Left lung (tissue), 4 donors: ENCODE measurements at regions not wholly inside any gene's neighbourhood (a gene's known extent, or its start where the extent isn't known, plus 50 kb on each side); places are given as distances from the start of the nearest gene placed in this dataset.

Experiments used
- ATAC-seq: fragments of 200-7000 bp; cut with Tn5 transposase; one replicate; pipeline ENCODE4 v1.9.1; 2020; ENCODE audit warnings: moderate library complexity
- DNase-seq, 4 donors: peaks; one replicate each; pipeline ENCODE4 v3.0.0-alpha.2; 2013 to 2020
- H3K27ac ChIP-seq, 2 donors: fragments of 200-600 bp; sonication (generic) in 1 of 2; one replicate each; pipeline versions ENCODE4 v1.5.0 to v1.8.0; 2020 to 2021
- H3K27me3 ChIP-seq, 2 donors: fragments of 200-600 bp; sonication (generic) in 1 of 2; one replicate each; pipeline versions ENCODE4 v1.5.0 to v1.8.0; 2020 to 2021
- H3K36me3 ChIP-seq, 2 donors: fragments of 200-600 bp; sonication (generic) in 1 of 2; one replicate each; pipeline versions ENCODE4 v1.5.0 to v1.8.0; 2020 to 2021
- H3K4me1 ChIP-seq, 2 donors: fragments of 200-600 bp; one replicate each; pipeline ENCODE4 v1.8.0; 2021
- H3K4me3 ChIP-seq, 2 donors: fragments of 200-600 bp; sonication (generic) in 1 of 2; one replicate each; pipeline versions ENCODE4 v1.5.0 to v1.8.0; 2020 to 2021; ENCODE audit warnings: mild to moderate bottlenecking in 1 of 2
- H3K9me3 ChIP-seq, 2 donors: fragments of 200-600 bp; sonication (generic) in 1 of 2; one replicate each; pipeline versions ENCODE4 v1.5.0 to v1.8.0; 2020 to 2021
- CTCF ChIP-seq, 2 donors: fragments of 200-600 bp; sonication (generic) in 1 of 2; IDR thresholded peaks; one replicate each; pipeline versions ENCODE4 v1.5.0 to v1.8.0; 2021; ENCODE audit warnings: antibody characterized with exemption in 2 of 2
- intact Hi-C, 2 donors: fragments of 100-400 bp; cut with DNase I; formaldehyde crosslinking; loops; one replicate each; pipeline versions ENCODE4 v1.11.2 to v1.14.2; 2022
- donor health status: DM: no; HTN: yes; CAD: no.
- donor health status: DM: no; HTN: no; CAD: no.

- intact Hi-C loops, result no loop called here
- no peak overlapping the region for H3K4me3 ChIP-seq
- no peaks in the 10 kb centered on the region for H3K4me1 ChIP-seq
- no peak for TF ChIP-seq CTCF (IDR thresholded peaks at IDR 0.05)
- no peak for ATAC-seq
- DNase-seq, result no peak
- H3K9me3 ChIP-seq, result no peaks in the 10 kb centered on the region
- no peaks in the 10 kb centered on the region for H3K36me3 ChIP-seq
- no peak overlapping the region for H3K27ac ChIP-seq
- H3K27me3 ChIP-seq, result no peaks in the 10 kb centered on the region
Observed at GRCh38 chr13:53142306-53142705, 113.7 kb downstream of the OLFM4 start.

GRCh38 chr13:53143757-53144339 lies 115.2 kb downstream of the OLFM4 start:
- H3K4me3 ChIP-seq, result no peak overlapping the region
- DNase-seq (no peak), ATAC-seq (no peak)
- no peaks in the 10 kb centered on the region for H3K4me1 ChIP-seq
- H3K27me3 ChIP-seq, result no peaks in the 10 kb centered on the region
- no peak overlapping the region for H3K27ac ChIP-seq
- no peak for TF ChIP-seq CTCF (IDR thresholded peaks at IDR 0.05)
- intact Hi-C loops, result no loop called here
- H3K9me3 ChIP-seq, result no peaks in the 10 kb centered on the region
- no peaks in the 10 kb centered on the region for H3K36me3 ChIP-seq

- Histone ChIP-seq H3K4me3 (no peak overlapping the region), H3K9me3 (no peaks in the 10 kb centered on the region), H3K27ac (no peak overlapping the region), H3K4me1 (no peaks in the 10 kb centered on the region), H3K27me3 (no peaks in the 10 kb centered on the region), H3K36me3 (no peaks in the 10 kb centered on the region)
- intact Hi-C loops, result no loop called here
- DNase-seq, result no peak
- TF ChIP-seq CTCF (IDR thresholded peaks at IDR 0.05), result no peak
- no peak for ATAC-seq
Observed at GRCh38 chr13:53144826-53145225, 116.2 kb downstream of the OLFM4 start.

GRCh38 chr13:53150568-53150967 lies 122.0 kb downstream of the OLFM4 start:
- Histone ChIP-seq H3K36me3 (no peaks in the 10 kb centered on the region), H3K4me1 (no peaks in the 10 kb centered on the region), H3K27me3 (peaks cover 0 to 13% of the 10 kb centered on the region in 2 donors), H3K9me3 (no peaks in the 10 kb centered on the region), H3K4me3 (no peak overlapping the region), H3K27ac (no peak overlapping the region)
- ATAC-seq (no peak), DNase-seq (no peak)
- TF ChIP-seq CTCF (IDR thresholded peaks at IDR 0.05), result no peak
- intact Hi-C loops, result no loop called here

GRCh38 chr13:53151336-53152056 lies 122.9 kb downstream of the OLFM4 start:
- Histone ChIP-seq H3K27me3 (peaks cover 0 to 13% of the 10 kb centered on the region in 2 donors), H3K4me3 (no peak overlapping the region), H3K27ac (no peak overlapping the region), H3K36me3 (no peaks in the 10 kb centered on the region), H3K4me1 (no peaks in the 10 kb centered on the region), H3K9me3 (no peaks in the 10 kb centered on the region)
- TF ChIP-seq CTCF (IDR thresholded peaks at IDR 0.05), result peak in 1 of 2 donors; percentile 61
- DNase-seq, result peak in 2 of 4 donors; percentile 35 to 65
- peak; percentile 71 for ATAC-seq
- intact Hi-C loops, result no loop called here
